SK-N-SH treated with all-trans-retinoic acid at 6 μM for 48 hours (cell line): ENCODE measurements at regions not wholly inside any gene's neighbourhood (a gene's known extent, or its start where the extent isn't known, plus 50 kb on each side); places are given as distances from the start of the nearest gene placed in this dataset.

Experiments
- ATAC-seq: fragments of 200-7000 bp; cut with Tn5 transposase; 3 replicates; pipeline ENCODE4 v1.9.1; 2020; ENCODE audit warnings: mild to moderate bottlenecking, moderate library complexity
- ARNTL ChIP-seq: fragments of 450-650 bp; formaldehyde crosslinking; IDR thresholded peaks from 2 replicates; pipeline ENCODE4 v1.5.0; 2020; ENCODE audit warnings: low read depth, mild to moderate bottlenecking, moderate library complexity, borderline replicate concordance
- BACH2 ChIP-seq: fragments of 250-450 bp; sonication (Bioruptor Pico); IDR thresholded peaks from 2 replicates; pipeline ENCODE4 v1.9.0; 2021; ENCODE audit warnings: mild to moderate bottlenecking, borderline replicate concordance
- CREB5 ChIP-seq: fragments of 250-450 bp; sonication (Bioruptor Pico); IDR thresholded peaks from 2 replicates; pipeline ENCODE4 v1.5.1; 2020; ENCODE audit warnings: low read depth, mild to moderate bottlenecking, moderate library complexity
- CSDC2 ChIP-seq: fragments of 250-450 bp; sonication (Bioruptor Pico); IDR thresholded peaks from 2 replicates; pipeline ENCODE4 v1.5.0; 2020; ENCODE audit warnings: mild to moderate bottlenecking, moderate library complexity
- CSRNP3 ChIP-seq: fragments of 250-450 bp; sonication (Bioruptor Pico); IDR thresholded peaks from 2 replicates; pipeline ENCODE4 v1.5.1; 2021; ENCODE audit warnings: mild to moderate bottlenecking, moderate library complexity
- GLIS3 ChIP-seq: fragments of 250-450 bp; sonication (Bioruptor Pico); IDR thresholded peaks from 2 replicates; pipeline ENCODE4 v1.5.0; 2020; ENCODE audit warnings: mild to moderate bottlenecking, moderate library complexity
- OSR1 ChIP-seq: fragments of 250-450 bp; sonication (Bioruptor Pico); IDR thresholded peaks from 2 replicates; pipeline ENCODE4 v1.8.0; 2022; ENCODE audit warnings: moderate library complexity, mild to moderate bottlenecking, inconsistent platforms
- PPARA ChIP-seq: fragments of 250-450 bp; sonication (Bioruptor Pico); IDR thresholded peaks from 2 replicates; pipeline ENCODE4 v1.5.0; 2020; ENCODE audit warnings: mild to moderate bottlenecking, borderline replicate concordance
- SNAI2 ChIP-seq: fragments of 250-450 bp; sonication (Bioruptor Pico); IDR thresholded peaks from 2 replicates; pipeline ENCODE4 v1.5.0; 2020; ENCODE audit warnings: mild to moderate bottlenecking, moderate library complexity
- TCF4 ChIP-seq: fragments of 250-450 bp; sonication (Bioruptor Pico); IDR thresholded peaks from 2 replicates; pipeline ENCODE4 v1.8.0; 2021; ENCODE audit warnings: mild to moderate bottlenecking, moderate library complexity, borderline replicate concordance
- ZFP3 ChIP-seq: fragments of 250-450 bp; sonication (Bioruptor Pico); IDR thresholded peaks from 2 replicates; pipeline ENCODE4 v1.5.0; 2020; ENCODE audit warnings: mild to moderate bottlenecking, moderate library complexity
- ZFP30 ChIP-seq: fragments of 450-650 bp; formaldehyde crosslinking; IDR thresholded peaks from 2 replicates; pipeline ENCODE4 v1.5.0; 2022; ENCODE audit warnings: mild to moderate bottlenecking, moderate library complexity
- ZNF70 ChIP-seq: fragments of 450-650 bp; formaldehyde crosslinking; IDR thresholded peaks from 2 replicates; pipeline ENCODE4 v1.5.0; 2020; ENCODE audit warnings: mild to moderate bottlenecking, moderate library complexity
- ZNF8 ChIP-seq: fragments of 450-650 bp; formaldehyde crosslinking; IDR thresholded peaks from 2 replicates; pipeline ENCODE4 v1.5.0; 2020; ENCODE audit warnings: mild to moderate bottlenecking, moderate library complexity
- TF ChIP-seq, protein P1 (sequence below): fragments of 250-450 bp; sonication (Bioruptor Pico); IDR thresholded peaks from 2 replicates; pipeline ENCODE4 v1.8.0; 2021; ENCODE audit warnings: low read depth, mild to moderate bottlenecking, moderate library complexity, borderline replicate concordance

- no peak for ATAC-seq
- TF ChIP-seq ZNF8 (no peak), ZFP3 (no peak), CSRNP3 (CRISPR knock-in tag) (no peak), OSR1 (CRISPR knock-in tag) (no peak), GLIS3 (CRISPR knock-in tag) (no peak), ARNTL (CRISPR knock-in tag) (no peak), TCF4 (no peak), BACH2 (CRISPR knock-in tag) (no peak)
- TF ChIP-seq, protein P1, sequence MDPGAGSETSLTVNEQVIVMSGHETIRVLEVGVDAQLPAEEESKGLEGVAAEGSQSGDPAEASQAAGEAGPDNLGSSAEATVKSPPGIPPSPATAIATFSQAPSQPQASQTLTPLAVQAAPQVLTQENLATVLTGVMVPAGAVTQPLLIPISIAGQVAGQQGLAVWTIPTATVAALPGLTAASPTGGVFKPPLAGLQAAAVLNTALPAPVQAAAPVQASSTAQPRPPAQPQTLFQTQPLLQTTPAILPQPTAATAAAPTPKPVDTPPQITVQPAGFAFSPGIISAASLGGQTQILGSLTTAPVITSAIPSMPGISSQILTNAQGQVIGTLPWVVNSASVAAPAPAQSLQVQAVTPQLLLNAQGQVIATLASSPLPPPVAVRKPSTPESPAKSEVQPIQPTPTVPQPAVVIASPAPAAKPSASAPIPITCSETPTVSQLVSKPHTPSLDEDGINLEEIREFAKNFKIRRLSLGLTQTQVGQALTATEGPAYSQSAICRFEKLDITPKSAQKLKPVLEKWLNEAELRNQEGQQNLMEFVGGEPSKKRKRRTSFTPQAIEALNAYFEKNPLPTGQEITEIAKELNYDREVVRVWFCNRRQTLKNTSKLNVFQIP, result no peak
Observed at GRCh38 chr7:68376131-68376661, 1222.1 kb upstream of the AUTS2 start.

DNA sequence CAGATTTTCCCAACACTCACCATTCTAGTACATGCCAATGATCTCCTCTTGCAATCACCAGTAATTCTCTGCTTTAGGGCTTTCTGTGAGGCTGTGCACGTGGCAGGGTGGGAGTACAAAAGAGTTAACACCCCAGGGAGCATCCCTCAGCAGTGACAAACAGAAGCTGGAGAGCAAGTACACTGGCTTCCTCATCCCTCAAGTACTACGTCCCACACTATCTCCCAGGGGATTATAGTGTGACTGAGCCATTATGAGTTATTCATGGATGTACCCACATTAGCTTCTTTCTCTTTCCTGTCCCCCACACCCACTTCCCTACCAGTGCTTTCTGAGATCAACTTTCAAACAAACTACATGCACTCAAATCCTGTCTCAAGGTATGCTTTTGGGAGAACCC, 1216.5 kb upstream of the AUTS2 start:
- TF ChIP-seq, protein P1, result no peak
- TF ChIP-seq ZNF70 (CRISPR knock-in tag) (no peak), SNAI2 (no peak)
- TF ChIP-seq, all 23 proteins: peak for 0
- ATAC-seq, result no peak

DNA sequence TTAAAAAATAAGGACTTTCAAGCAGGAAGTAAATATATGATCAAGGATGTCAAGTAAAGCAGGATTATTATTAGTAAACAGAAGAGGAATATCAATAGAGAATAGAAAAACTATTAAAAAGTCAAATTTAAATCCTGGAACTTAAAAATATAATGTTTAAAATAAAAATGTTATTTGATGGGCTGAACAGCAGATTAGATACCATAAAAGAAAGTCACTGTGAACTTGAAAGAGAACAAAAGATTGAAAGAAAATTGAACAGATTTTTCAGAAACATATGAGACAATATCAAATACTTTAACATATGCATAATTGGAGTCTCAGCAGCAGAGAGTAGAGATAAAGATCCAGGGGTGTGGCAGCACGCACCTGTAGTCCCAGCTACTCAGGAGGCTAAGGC, 1213.7 kb upstream of the AUTS2 start:
- TF ChIP-seq ZNF70 (CRISPR knock-in tag) (no peak), ZNF8 (no peak), ARNTL (CRISPR knock-in tag) (no peak), PPARA (CRISPR knock-in tag) (no peak), ZFP30 (CRISPR knock-in tag) (peak; percentile 94), CREB5 (no peak), GLIS3 (CRISPR knock-in tag) (no peak)
- TF ChIP-seq, protein P1, result no peak
- ATAC-seq, result no peak

- ATAC-seq, result no peak
- TF ChIP-seq CSDC2 (no peak), GLIS3 (CRISPR knock-in tag) (no peak), ZNF8 (no peak), ZFP30 (CRISPR knock-in tag) (no peak), CREB5 (no peak), ZFP3 (no peak), TCF4 (no peak), SNAI2 (no peak)
- TF ChIP-seq, protein P1, result no peak
Observed at GRCh38 chr7:68393051-68393450, 1205.2 kb upstream of the AUTS2 start.
